ENCODE measurements at regions not wholly inside any gene's neighbourhood (a gene's known extent, or its start where the extent isn't known, plus 50 kb on each side); places are given as distances from the start of the nearest gene placed in this dataset.

DNA sequence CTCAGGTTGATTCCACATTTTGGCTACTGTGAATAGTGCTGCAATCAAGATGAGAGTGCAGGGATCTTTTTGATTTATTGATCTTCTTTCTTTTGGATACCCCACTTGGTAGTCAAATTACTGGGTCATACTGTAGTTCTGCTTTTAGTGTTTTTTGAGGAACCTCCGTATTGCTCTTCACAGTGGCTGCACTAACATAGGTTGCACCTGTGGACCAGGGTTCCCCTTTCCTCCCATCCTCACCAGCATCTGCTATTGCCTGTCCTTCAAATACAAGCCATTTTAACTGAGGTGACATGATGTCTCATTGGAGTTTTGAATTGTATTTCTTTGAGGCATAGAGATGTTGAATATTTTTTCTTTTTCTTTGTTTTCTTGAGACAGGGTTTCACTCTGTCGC is 152.5 kb upstream of the TMEM132C start:
- ATAC-seq (ENCODE audit: low read depth) (no peak), DNase-seq (ENCODE audit: low spot score) (no peak)
- Histone ChIP-seq H3K4me3 (ENCODE audit: severe bottlenecking) (no peak overlapping the region), H3K27me3 (ENCODE audit: insufficient read depth, poor library complexity, severe bottlenecking) (no peaks in the 10 kb centered on the region), H3K36me3 (ENCODE audit: low read depth) (no peaks in the 10 kb centered on the region), H3K4me1 (ENCODE audit: insufficient read depth, poor library complexity, severe bottlenecking) (no peaks in the 10 kb centered on the region), H3K27ac (ENCODE audit: poor library complexity, severe bottlenecking) (no peak overlapping the region), H3K9me3 (ENCODE audit: severe bottlenecking) (no peaks in the 10 kb centered on the region)
- TF ChIP-seq, protein P1, sequence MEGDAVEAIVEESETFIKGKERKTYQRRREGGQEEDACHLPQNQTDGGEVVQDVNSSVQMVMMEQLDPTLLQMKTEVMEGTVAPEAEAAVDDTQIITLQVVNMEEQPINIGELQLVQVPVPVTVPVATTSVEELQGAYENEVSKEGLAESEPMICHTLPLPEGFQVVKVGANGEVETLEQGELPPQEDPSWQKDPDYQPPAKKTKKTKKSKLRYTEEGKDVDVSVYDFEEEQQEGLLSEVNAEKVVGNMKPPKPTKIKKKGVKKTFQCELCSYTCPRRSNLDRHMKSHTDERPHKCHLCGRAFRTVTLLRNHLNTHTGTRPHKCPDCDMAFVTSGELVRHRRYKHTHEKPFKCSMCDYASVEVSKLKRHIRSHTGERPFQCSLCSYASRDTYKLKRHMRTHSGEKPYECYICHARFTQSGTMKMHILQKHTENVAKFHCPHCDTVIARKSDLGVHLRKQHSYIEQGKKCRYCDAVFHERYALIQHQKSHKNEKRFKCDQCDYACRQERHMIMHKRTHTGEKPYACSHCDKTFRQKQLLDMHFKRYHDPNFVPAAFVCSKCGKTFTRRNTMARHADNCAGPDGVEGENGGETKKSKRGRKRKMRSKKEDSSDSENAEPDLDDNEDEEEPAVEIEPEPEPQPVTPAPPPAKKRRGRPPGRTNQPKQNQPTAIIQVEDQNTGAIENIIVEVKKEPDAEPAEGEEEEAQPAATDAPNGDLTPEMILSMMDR (IDR thresholded peaks at IDR 0.05; ENCODE audit: poor library complexity, severe bottlenecking): no peak

DNA sequence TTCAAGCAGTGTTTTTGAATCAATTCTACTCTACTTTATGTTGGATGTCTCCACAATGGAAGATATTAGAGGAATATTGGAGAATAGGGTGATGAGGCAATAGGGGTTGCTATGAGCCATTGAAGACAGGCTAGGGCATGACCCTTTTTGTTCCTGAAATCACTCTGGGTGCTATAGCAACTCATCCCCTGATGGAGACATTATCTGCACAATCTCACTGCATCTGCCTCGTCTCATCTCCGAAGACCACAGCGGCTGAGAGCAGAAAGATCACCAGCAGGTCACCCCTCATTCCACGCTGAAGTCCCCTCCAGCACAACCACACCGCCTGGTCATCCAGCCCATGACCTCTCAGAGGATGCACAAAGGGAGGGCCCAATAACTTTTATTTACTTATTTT is 150.4 kb upstream of the TMEM132C start:
- no peaks in the 10 kb centered on the region for H3K27me3 ChIP-seq (ENCODE audit: insufficient read depth, poor library complexity, severe bottlenecking)
- TF ChIP-seq, protein P1 (IDR thresholded peaks at IDR 0.05; ENCODE audit: poor library complexity, severe bottlenecking): no peak
- no peaks in the 10 kb centered on the region for H3K4me1 ChIP-seq (ENCODE audit: insufficient read depth, poor library complexity, severe bottlenecking)
- H3K27ac ChIP-seq (ENCODE audit: poor library complexity, severe bottlenecking): no peak overlapping the region
- DNase-seq (ENCODE audit: low spot score) (no peak), ATAC-seq (ENCODE audit: low read depth) (no peak)
- H3K9me3 ChIP-seq (ENCODE audit: severe bottlenecking): no peaks in the 10 kb centered on the region
- no peak overlapping the region for H3K4me3 ChIP-seq (ENCODE audit: severe bottlenecking)
- H3K36me3 ChIP-seq (ENCODE audit: low read depth): no peaks in the 10 kb centered on the region

DNA sequence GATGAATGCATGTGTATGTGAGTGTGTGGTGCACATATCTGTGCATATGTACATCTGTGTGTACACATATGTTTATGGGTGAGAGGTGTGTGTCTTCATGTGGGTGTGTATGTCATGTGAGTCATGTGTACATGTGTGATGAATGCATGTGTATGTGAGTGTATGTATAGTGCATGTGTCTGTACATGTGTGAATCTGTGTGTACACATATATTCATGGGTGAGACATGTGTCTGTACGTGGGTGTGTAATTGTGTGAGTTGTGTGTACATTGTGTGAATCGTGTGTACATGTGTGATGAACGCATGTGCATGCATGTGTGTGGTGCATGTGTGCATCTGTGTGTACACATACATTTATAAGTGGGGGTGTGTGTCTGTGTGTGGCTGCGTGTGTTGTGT is 146.9 kb upstream of the TMEM132C start:
- Histone ChIP-seq H3K36me3 (ENCODE audit: low read depth) (no peaks in the 10 kb centered on the region), H3K9me3 (ENCODE audit: severe bottlenecking) (no peaks in the 10 kb centered on the region), H3K4me3 (ENCODE audit: severe bottlenecking) (no peak overlapping the region), H3K27ac (ENCODE audit: poor library complexity, severe bottlenecking) (no peak overlapping the region), H3K27me3 (ENCODE audit: insufficient read depth, poor library complexity, severe bottlenecking) (no peaks in the 10 kb centered on the region), H3K4me1 (ENCODE audit: insufficient read depth, poor library complexity, severe bottlenecking) (no peaks in the 10 kb centered on the region)
- TF ChIP-seq, protein P1 (IDR thresholded peaks at IDR 0.05; ENCODE audit: poor library complexity, severe bottlenecking): no peak
- DNase-seq (ENCODE audit: low spot score): no peak
- no peak for ATAC-seq (ENCODE audit: low read depth)

DNA sequence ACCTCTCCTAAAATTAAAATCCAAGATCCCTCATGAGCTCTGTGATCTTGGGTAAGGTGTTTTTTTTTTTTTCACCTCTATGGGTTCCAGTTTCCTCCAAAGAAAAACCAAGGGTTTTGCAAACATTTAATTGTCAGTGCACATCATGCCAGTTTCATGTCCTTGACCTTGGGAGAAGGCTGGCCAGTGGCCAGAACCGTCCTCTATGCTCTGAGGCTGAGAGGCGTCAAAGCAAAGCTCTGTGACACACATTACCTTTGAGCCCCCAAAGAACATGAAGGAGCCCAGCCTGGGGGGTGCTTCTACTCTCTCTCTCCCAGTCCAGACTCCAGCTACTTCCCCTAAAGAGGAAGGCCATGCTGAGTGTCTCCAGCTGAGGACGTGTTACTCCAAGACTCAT is 145.5 kb upstream of the TMEM132C start:
- H3K9me3 ChIP-seq (ENCODE audit: severe bottlenecking): peaks cover 2% of the 10 kb centered on the region
- H3K4me3 ChIP-seq (ENCODE audit: severe bottlenecking): no peak overlapping the region
- no peaks in the 10 kb centered on the region for H3K4me1 ChIP-seq (ENCODE audit: insufficient read depth, poor library complexity, severe bottlenecking)
- H3K36me3 ChIP-seq (ENCODE audit: low read depth): no peaks in the 10 kb centered on the region
- no peak for ATAC-seq (ENCODE audit: low read depth)
- H3K27ac ChIP-seq (ENCODE audit: poor library complexity, severe bottlenecking): no peak overlapping the region
- no peaks in the 10 kb centered on the region for H3K27me3 ChIP-seq (ENCODE audit: insufficient read depth, poor library complexity, severe bottlenecking)
- no peak for DNase-seq (ENCODE audit: low spot score)
- TF ChIP-seq, protein P1 (IDR thresholded peaks at IDR 0.05; ENCODE audit: poor library complexity, severe bottlenecking): no peak

DNA sequence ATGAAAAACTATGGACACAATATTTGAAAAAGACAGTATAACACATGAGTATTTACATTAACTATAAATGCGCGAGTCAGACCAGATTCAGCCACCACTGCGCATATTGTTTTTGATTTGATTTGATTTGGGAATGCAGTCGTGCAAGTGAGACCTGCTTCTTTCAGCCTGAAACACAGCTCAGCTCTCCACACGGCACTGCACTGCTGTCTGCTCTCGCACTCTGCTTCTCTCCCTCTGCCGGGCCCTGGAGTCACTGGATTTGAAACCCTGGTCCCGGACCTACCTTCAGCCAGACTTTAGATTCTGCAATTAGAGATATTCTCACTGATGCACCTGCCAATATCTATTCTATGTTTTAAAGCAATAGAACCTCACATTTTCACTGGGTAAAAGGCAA is 143.9 kb upstream of the TMEM132C start:
- DNase-seq (ENCODE audit: low spot score) (no peak), ATAC-seq (ENCODE audit: low read depth) (no peak)
- H3K4me3 ChIP-seq (ENCODE audit: severe bottlenecking): no peak overlapping the region
- no peak overlapping the region for H3K27ac ChIP-seq (ENCODE audit: poor library complexity, severe bottlenecking)
- H3K4me1 ChIP-seq (ENCODE audit: insufficient read depth, poor library complexity, severe bottlenecking): no peaks in the 10 kb centered on the region
- H3K27me3 ChIP-seq (ENCODE audit: insufficient read depth, poor library complexity, severe bottlenecking): no peaks in the 10 kb centered on the region
- TF ChIP-seq, protein P1 (IDR thresholded peaks at IDR 0.05; ENCODE audit: poor library complexity, severe bottlenecking): no peak
- H3K9me3 ChIP-seq (ENCODE audit: severe bottlenecking): peaks cover 2% of the 10 kb centered on the region
- no peaks in the 10 kb centered on the region for H3K36me3 ChIP-seq (ENCODE audit: low read depth)
